K562 (cell line): ENCODE measurements at regions not wholly inside any gene's neighbourhood (a gene's known extent, or its start where the extent isn't known, plus 50 kb on each side); places are given as distances from the start of the nearest gene placed in this dataset.

ENCODE experiments used
- ATAC-seq: fragments of 200-7000 bp; cut with Tn5 transposase; 3 replicates; pipeline ENCODE4 v1.9.1; 2020; ENCODE audit warnings: moderate library complexity
- BruUV-seq: library from RNA; stranded (reverse); fragments of 400-500 nt; replicated peaks from 2 replicates; lab custom pipeline; 2021; lab: Mats Ljungman, UMichigan
- CTCF ChIA-PET: fragments of 300-600 bp; formaldehyde crosslinking; extraction: SDS; loops from one replicate; lab custom pipeline; 2021; ENCODE audit warnings: low intra/inter-chr PET ratio; lab: Yijun Ruan, JAX
- POLR2A ChIA-PET: fragments of 300-600, 350-650 bp; sonication (Branson Sonifier 250); formaldehyde crosslinking; extraction: SDS; loops from one replicate; lab custom pipeline; 2021; ENCODE audit warnings: antibody characterized with exemption, inconsistent platforms; lab: Yijun Ruan, JAX
- DNase-seq, 4 experiments: peaks; one replicate each; pipeline versions ENCODE4 v3.0.0 to v3.0.0-alpha.2; 2011 to 2018; ENCODE audit warnings: low spot score in 3 of 4, mixed read lengths in 3 of 4; ENCODE audit errors: extremely low read depth in 1 of 4
- FAIRE-seq: peaks from 2 replicates; lab custom pipeline; 2011; peaks lifted over from hg19 to GRCh38; lab: Jason Lieb, UNC
- H2AFZ ChIP-seq: 2 replicates; pipeline ENCODE4 v1.6.0; 2011; ENCODE audit warnings: low read depth, low read length, control low read depth, inconsistent platforms
- H3K27ac ChIP-seq: fragments of 200-600 bp; 3 replicates; pipeline ENCODE4 v1.8.0; 2011; ENCODE audit warnings: low read depth, mild to moderate bottlenecking, control low read depth, inconsistent platforms, low read length, moderate library complexity, mixed read lengths; ENCODE audit errors: extremely low read depth
- H3K27me3 ChIP-seq, 2 experiments: fragments of 300-600 bp in 1 of 2; 2 replicates in 1 of 2; 3 replicates in 1 of 2; pipeline versions ENCODE4 v1.6.0 to v1.8.0; 2011; ENCODE audit warnings: inconsistent platforms in 2 of 2, low read length in 2 of 2, mild to moderate bottlenecking in 1 of 2, mixed read lengths in 1 of 2, moderate library complexity in 1 of 2; ENCODE audit not compliant: control insufficient read depth in 2 of 2, insufficient read depth in 2 of 2
- H3K36me3 ChIP-seq: fragments of 300-600 bp; 3 replicates; pipeline ENCODE4 v1.8.0; 2011; ENCODE audit warnings: mild to moderate bottlenecking, low read length, inconsistent platforms; ENCODE audit not compliant: control insufficient read depth, insufficient read depth
- H3K4me1 ChIP-seq, 2 experiments: fragments of 200-600 bp in 1 of 2; replicated peaks in 1 of 2; 2 replicates in 1 of 2; 3 replicates in 1 of 2; pipeline versions ENCODE4 v1.5.1 to v1.8.0; 2011; ENCODE audit warnings: inconsistent platforms in 2 of 2, low read length in 2 of 2, mild to moderate bottlenecking in 1 of 2, mixed read lengths in 1 of 2, moderate library complexity in 1 of 2; ENCODE audit not compliant: control insufficient read depth in 2 of 2, insufficient read depth in 2 of 2
- H3K4me2 ChIP-seq: 2 replicates; pipeline ENCODE4 v1.6.1; 2011; ENCODE audit warnings: low read length, control low read depth, inconsistent platforms, mixed read lengths; ENCODE audit not compliant: insufficient read depth
- H3K4me3 ChIP-seq: fragments of 200-600 bp; sonication (generic), shearing (Covaris generic); 2 replicates; pipeline ENCODE4 v1.5.1; 2016; ENCODE audit warnings: control low read depth, inconsistent platforms
- H3K79me2 ChIP-seq: fragments of 200-600 bp; 3 replicates; pipeline ENCODE4 v1.8.0; 2011; ENCODE audit warnings: low read length, inconsistent platforms; ENCODE audit not compliant: control insufficient read depth, insufficient read depth
- H3K9ac ChIP-seq, 2 experiments: 2 replicates each; pipeline versions ENCODE4 v1.6.0 to v1.6.1; 2011; ENCODE audit warnings: low read depth in 2 of 2, low read length in 2 of 2, control low read depth in 1 of 2, inconsistent platforms in 1 of 2, mild to moderate bottlenecking in 1 of 2, mixed read lengths in 1 of 2; ENCODE audit not compliant: insufficient read depth in 1 of 2
- H3K9me1 ChIP-seq: one replicate; pipeline ENCODE4 v1.6.0; 2011; ENCODE audit warnings: inconsistent platforms, mild to moderate bottlenecking, low read length, moderate library complexity; ENCODE audit not compliant: control insufficient read depth, insufficient read depth
- H3K9me3 ChIP-seq: replicated peaks from 2 replicates; pipeline ENCODE4 v1.5.1; 2011; ENCODE audit warnings: low read depth, low read length, inconsistent platforms; ENCODE audit not compliant: control insufficient read depth, insufficient read depth
- H4K20me1 ChIP-seq: replicated peaks from 2 replicates; pipeline ENCODE4 v1.6.1; 2011; ENCODE audit warnings: low read length, inconsistent platforms, mixed read lengths; ENCODE audit not compliant: control insufficient read depth, insufficient read depth
- ARID2 ChIP-seq: fragments of 450-650 bp; IDR thresholded peaks from 2 replicates; pipeline ENCODE4 v1.6.1; 2017; ENCODE audit warnings: antibody characterized with exemption, mild to moderate bottlenecking
- CBFA2T2 ChIP-seq: fragments of 450-650 bp; conservative IDR thresholded peaks from 2 replicates; pipeline ENCODE4 v1.6.1; 2017; ENCODE audit warnings: mild to moderate bottlenecking
- CBFA2T3 ChIP-seq: fragments of 450-650 bp; IDR thresholded peaks from 2 replicates; pipeline ENCODE4 v1.6.1; 2017
- CXXC5 ChIP-seq: fragments of 250-450 bp; sonication (Bioruptor Pico); IDR thresholded peaks from 2 replicates; pipeline ENCODE4 v1.8.0; 2022; ENCODE audit warnings: inconsistent platforms, mild to moderate bottlenecking, moderate library complexity
- DACH1 ChIP-seq: fragments of 450-650 bp; IDR thresholded peaks from 2 replicates; pipeline ENCODE4 v1.6.1; 2018; ENCODE audit not compliant: partially characterized antibody
- DPF2 ChIP-seq: fragments of 450-650 bp; IDR thresholded peaks from 2 replicates; pipeline ENCODE4 v1.6.1; 2016
- EP300 ChIP-seq: IDR thresholded peaks from 2 replicates; pipeline ENCODE4 v1.6.1; 2012; ENCODE audit warnings: low read length, improper control_type of control experiment
- ETV1 ChIP-seq: fragments of 450-650 bp; conservative IDR thresholded peaks from 2 replicates; pipeline ENCODE4 v1.6.1; 2016; ENCODE audit warnings: missing genetic modification characterization, control low read depth, low read depth, missing compliant biosample characterization
- FOSL1 ChIP-seq: fragments of 200-800 bp; sonication (Bioruptor generic); conservative IDR thresholded peaks from 2 replicates; pipeline ENCODE4 v1.6.1; 2016; ENCODE audit warnings: missing genetic modification characterization, missing compliant biosample characterization
- FOXA1 ChIP-seq: fragments of 450-650 bp; IDR thresholded peaks from 2 replicates; pipeline ENCODE4 v1.6.1; 2016; ENCODE audit warnings: mild to moderate bottlenecking, borderline replicate concordance
- KDM1A ChIP-seq, 2 experiments: fragments of 450-650 bp; IDR thresholded peaks; 2 replicates each; pipeline ENCODE4 v1.6.1; 2016; ENCODE audit warnings: mild to moderate bottlenecking in 2 of 2
- NCOR1 ChIP-seq: fragments of 450-650 bp; IDR thresholded peaks from 2 replicates; pipeline ENCODE4 v1.6.1; 2016; ENCODE audit warnings: mild to moderate bottlenecking, moderate library complexity
- NR2C1 ChIP-seq, 2 experiments: fragments of 450-650 bp; IDR thresholded peaks; 2 replicates each; pipeline ENCODE4 v1.6.1; 2017; ENCODE audit warnings: mild to moderate bottlenecking in 2 of 2, antibody characterized with exemption in 1 of 2, inconsistent platforms in 1 of 2, missing compliant biosample characterization in 1 of 2, missing genetic modification characterization in 1 of 2
- POLR2H ChIP-seq: IDR thresholded peaks from 2 replicates; pipeline ENCODE4 v1.6.1; 2016; ENCODE audit warnings: missing genetic modification characterization, low read depth, mild to moderate bottlenecking, control low read depth, missing compliant biosample characterization, moderate library complexity
- RAD21 ChIP-seq, 2 experiments: fragments of 250-450 bp in 1 of 2; fragments of 450-650 bp in 1 of 2; sonication (Bioruptor Pico) in 1 of 2; formaldehyde crosslinking in 1 of 2; IDR thresholded peaks in 1 of 2; conservative IDR thresholded peaks in 1 of 2; 2 replicates each; pipeline versions ENCODE4 v1.4.0 to v1.8.0; 2020 to 2022; ENCODE audit warnings: mild to moderate bottlenecking in 2 of 2, moderate library complexity in 1 of 2
- RCOR1 ChIP-seq, 2 experiments: IDR thresholded peaks; 2 replicates each; pipeline ENCODE4 v1.6.1; 2012; ENCODE audit warnings: low read depth in 2 of 2, low read length in 2 of 2, borderline replicate concordance in 1 of 2, improper control_type of control experiment in 1 of 2
- RNF2 ChIP-seq: sonication (generic); IDR thresholded peaks from 2 replicates; pipeline ENCODE4 v1.6.1; 2016
- SMARCB1 ChIP-seq: IDR thresholded peaks from 2 replicates; pipeline ENCODE4 v1.6.1; 2011; ENCODE audit warnings: improper control_type of control experiment, low read depth; ENCODE audit not compliant: insufficient read length
- SMARCE1 ChIP-seq: fragments of 450-650 bp; IDR thresholded peaks from 2 replicates; pipeline ENCODE4 v1.7.1; 2016; ENCODE audit warnings: mild to moderate bottlenecking
- SOX6 ChIP-seq: fragments of 450-650 bp; IDR thresholded peaks from 2 replicates; pipeline ENCODE4 v1.6.1; 2014; ENCODE audit warnings: mild to moderate bottlenecking
- SRSF1 ChIP-seq: fragments of 200-400 bp; formaldehyde crosslinking; IDR thresholded peaks from 2 replicates; pipeline ENCODE4 v1.6.1; 2017; ENCODE audit warnings: mild to moderate bottlenecking, low read depth, low read length, moderate library complexity
- TEAD4 ChIP-seq, 2 experiments: sonication (generic) in 1 of 2; formaldehyde crosslinking in 1 of 2; IDR thresholded peaks; 2 replicates each; pipeline versions ENCODE4 v1.6.1 to v1.8.0; 2012 to 2022; ENCODE audit warnings: borderline replicate concordance in 1 of 2, inconsistent platforms in 1 of 2, low read length in 1 of 2, mild to moderate bottlenecking in 1 of 2, missing genetic modification reagents in 1 of 2
- ZEB2 ChIP-seq: fragments of 450-650 bp; IDR thresholded peaks from 2 replicates; pipeline ENCODE4 v1.6.1; 2016
- ZKSCAN8 ChIP-seq: fragments of 200-800 bp; sonication (Bioruptor generic); IDR thresholded peaks from 2 replicates; pipeline ENCODE4 v1.6.1; 2016; ENCODE audit warnings: missing genetic modification characterization, missing compliant biosample characterization
- ZNF165 ChIP-seq: fragments of 250-450 bp; sonication (Bioruptor Pico); IDR thresholded peaks from 2 replicates; pipeline ENCODE4 v1.4.0; 2020; ENCODE audit warnings: borderline replicate concordance
- WGBS: fragments of 100-300 bp; shearing (Covaris generic); methylation state at CpG from one replicate; pipeline ENCODE4 v1.1.6; 2016; ENCODE audit warnings: low coverage, mixed read lengths; ENCODE audit not compliant: insufficient coverage; ENCODE audit errors: missing lambda C conversion rate; 5-methylcytosine and 5-hydroxymethylcytosine counted together
- in situ Hi-C: fragments of 300-500 bp; cut with MboI; formaldehyde crosslinking; loops from 4 replicates; pipeline ENCODE4 v1.15.0; 2018; ENCODE audit warnings: inconsistent platforms, mixed read lengths
- intact Hi-C: fragments of 100-400 bp; cut with micrococcal nuclease; formaldehyde crosslinking; loops from 2 replicates; pipeline ENCODE4 v1.14.2; 2022

GRCh38 chr5:89044674-89045200 lies 161.8 kb upstream of the MEF2C start (continued):
- TF ChIP-seq ZKSCAN8 = no peak
- TF ChIP-seq, all 486 proteins: peak for 0

- POLR2A ChIA-PET = interaction anchor here (0.6 to 1.5 kb wide), 3 partner anchors 8 to 25 kb away, joined by 3 to 4 read pairs (median 4); no protein-coding TSS in a partner anchor
- intact Hi-C loops = loop anchor here (10.0 kb wide), 1 partner anchor 159 kb away; the partner anchor contains the start of gene MEF2C
- no peak for TF ChIP-seq NR2C1 (IDR thresholded peaks at IDR 0.05)
- no peak for TF ChIP-seq NR2C1 (tag; IDR thresholded peaks at IDR 0.05)
- no peak for TF ChIP-seq SRSF1
- peak; percentile 37; the same call in 1 of the 2 replicates for TF ChIP-seq FOXA1
- peak; percentile 79; the same call in 1 of the 2 replicates for TF ChIP-seq RNF2
- no peak for TF ChIP-seq DACH1
- TF ChIP-seq ETV1 (tag) = peak; percentile 77; the same call in 1 of the 2 replicates
- peak in 1 of 2 experiments; percentile 31; a peak in 2 of 4 replicates for TF ChIP-seq KDM1A (IDR thresholded peaks at IDR 0.05)
- peak in 1 of 2 experiments; percentile 8; a peak in 1 of 4 replicates for TF ChIP-seq RAD21 (CRISPR knock-in tag; conservative IDR thresholded peaks at IDR 0.05 in 1 of 2, IDR thresholded peaks at IDR 0.05 in 1 of 2)
- TF ChIP-seq POLR2H (tag) = no peak
- peak; percentile 19; the same call in 1 of the 2 replicates for TF ChIP-seq NCOR1
- no peak for TF ChIP-seq SMARCB1
- peak; percentile 77 for TF ChIP-seq SMARCE1
- TF ChIP-seq EP300 = peak; percentile 79
- TF ChIP-seq CBFA2T3 = peak; percentile 65; the same call in 1 of the 2 replicates
- peak in 1 of 2 experiments; percentile 86; a peak in 2 of 4 replicates for TF ChIP-seq RCOR1 (IDR thresholded peaks at IDR 0.05; ENCODE audit: borderline replicate concordance in 1 of 2, low read depth in 2 of 2, low read length in 2 of 2)
- peak; percentile 90 for TF ChIP-seq ZEB2
- no peak for TF ChIP-seq ZNF165
- TF ChIP-seq FOSL1 (tag) = peak; percentile 22; the same call in 1 of the 2 replicates
- peak; percentile 70; the same call in 1 of the 2 replicates for TF ChIP-seq SOX6
- TF ChIP-seq DPF2 = peak; percentile 66
- TF ChIP-seq CXXC5 (CRISPR knock-in tag) = no peak
- TF ChIP-seq TEAD4 (IDR thresholded peaks at IDR 0.05; ENCODE audit: low read length) = peak; percentile 67; the same call in 1 of the 2 replicates
- no peak for TF ChIP-seq TEAD4 (CRISPR knock-in tag; IDR thresholded peaks at IDR 0.05; ENCODE audit: borderline replicate concordance)
- no peak for TF ChIP-seq ARID2
- peak; percentile 39 for TF ChIP-seq CBFA2T2
Measured at GRCh38 chr5:89043676-89044075, 160.7 kb upstream of the MEF2C start.

More at GRCh38 chr5:89043676-89044075, 160.7 kb upstream of the MEF2C start:
- H3K9me1 ChIP-seq = no peaks in the 10 kb centered on the region
- H3K4me1 ChIP-seq = peaks cover 0 to 30% of the 10 kb centered on the region in 2 experiments; a peak in 4 of 5 replicates
- no peak overlapping the region for H3K4me2 ChIP-seq
- H3K27ac ChIP-seq = no peak overlapping the region
- 0% methylated on average over 1 of the region's 1 CpG for WGBS
- H4K20me1 ChIP-seq = no peaks in the 10 kb centered on the region
- DNase-seq (peak in 2 of 4 experiments; percentile 30 to 58), ATAC-seq (peak; percentile 64), FAIRE-seq (no peak)
- no peaks in the 10 kb centered on the region for H3K27me3 ChIP-seq
- no peak overlapping the region; the same call in 1 of the 2 replicates for H2AFZ ChIP-seq
- H3K36me3 ChIP-seq = no peaks in the 10 kb centered on the region
- H3K4me3 ChIP-seq = no peak overlapping the region
- no peaks in the 10 kb centered on the region for H3K79me2 ChIP-seq
- no TSS peak for BruUV-seq
- H3K9me3 ChIP-seq = no peaks in the 10 kb centered on the region
- CTCF ChIA-PET = no interaction called here
- H3K9ac ChIP-seq = no peak overlapping the region
- in situ Hi-C loops = no loop called here
